HCT116 (cell line): ENCODE measurements at regions not wholly inside any gene's neighbourhood (a gene's known extent, or its start where the extent isn't known, plus 50 kb on each side); places are given as distances from the start of the nearest gene placed in this dataset.

Source experiments
- ATAC-seq: fragments of 200-7000 bp; cut with Tn5 transposase; 2 replicates; pipeline ENCODE4 v1.9.1; 2020; ENCODE audit warnings: mild to moderate bottlenecking, moderate library complexity
- BruUV-seq: library from RNA; stranded (reverse); fragments of 400-500 nt; replicated peaks from 2 replicates; lab custom pipeline; 2021; lab: Mats Ljungman, UMichigan
- CTCF ChIA-PET: fragments of 300-600 bp; sonication (Branson Sonifier 250); formaldehyde crosslinking; loops from one replicate; lab custom pipeline; 2021; ENCODE audit warnings: antibody characterized with exemption; lab: Charles Lee
- POLR2A ChIA-PET: fragments of 300-600, 350-600 bp; sonication (Branson Sonifier 250); formaldehyde crosslinking; loops from one replicate; lab custom pipeline; 2021; ENCODE audit warnings: antibody characterized with exemption; lab: Charles Lee
- RAD21 ChIA-PET, 2 experiments: fragments of 300-600 bp; sonication (Branson Sonifier 250); formaldehyde crosslinking; loops; one replicate each; lab custom pipeline; 2023; ENCODE audit warnings: low total read pairs in 2 of 2; ENCODE audit not compliant: uncharacterized antibody in 2 of 2, unreplicated experiment in 2 of 2, low non-redundant PET in 1 of 2; lab: Charles Lee
- DNase-seq: peaks from one replicate; pipeline ENCODE4 v3.0.0-alpha.2; 2010; ENCODE audit warnings: low read depth, low spot score
- H2AFZ ChIP-seq: fragments of 200-600 bp; shearing (Covaris generic), sonication (generic); 2 replicates; pipeline ENCODE4 v1.6.1; 2017; ENCODE audit warnings: low read depth, mixed run types, mixed read lengths, antibody characterized with exemption, low read length; ENCODE audit not compliant: poor library complexity, severe bottlenecking
- H3K27ac ChIP-seq: 2 replicates; pipeline ENCODE4 v1.5.1; 2012; ENCODE audit warnings: low read depth, low read length
- H3K27me3 ChIP-seq: fragments of 200-600 bp; sonication (generic); 2 replicates; pipeline ENCODE4 v1.6.1; 2016; ENCODE audit warnings: mixed run types, low read length, mixed read lengths; ENCODE audit not compliant: insufficient read depth
- H3K36me3 ChIP-seq, 2 experiments: fragments of 200-500 bp in 1 of 2; fragments of 200-600 bp in 1 of 2; sonication (Bioruptor generic) in 1 of 2; sonication (generic) in 1 of 2; 2 replicates each; pipeline versions ENCODE4 v1.5.1 to v1.6.1; 2014 to 2016; ENCODE audit warnings: low read length in 2 of 2, inconsistent platforms in 1 of 2, mixed read lengths in 1 of 2, mixed run types in 1 of 2; ENCODE audit not compliant: insufficient read depth in 2 of 2, control insufficient read depth in 1 of 2
- H3K4me1 ChIP-seq, 2 experiments: fragments of 200-600 bp in 1 of 2; sonication (generic) in 1 of 2; 2 replicates each; pipeline versions ENCODE4 v1.5.1 to v1.6.1; 2012 to 2017; ENCODE audit warnings: low read length in 2 of 2, inconsistent platforms in 1 of 2, mild to moderate bottlenecking in 1 of 2, mixed read lengths in 1 of 2, mixed run types in 1 of 2, moderate library complexity in 1 of 2; ENCODE audit not compliant: insufficient read depth in 2 of 2, control insufficient read depth in 1 of 2
- H3K4me2 ChIP-seq: fragments of 200-600 bp; sonication (generic); 2 replicates; pipeline ENCODE4 v1.6.1; 2017; ENCODE audit warnings: mixed run types, low read length, mixed read lengths
- H3K4me3 ChIP-seq, 2 experiments: fragments of 200-600 bp in 1 of 2; sonication (generic) in 1 of 2; replicated peaks in 1 of 2; 2 replicates each; pipeline ENCODE4 v1.5.1; 2011 to 2016; ENCODE audit warnings: low read length in 2 of 2, control low read depth in 1 of 2, low read depth in 1 of 2, mild to moderate bottlenecking in 1 of 2, mixed read lengths in 1 of 2, mixed run types in 1 of 2
- H3K79me2 ChIP-seq: fragments of 200-600 bp; sonication (generic); 2 replicates; pipeline ENCODE4 v1.6.1; 2017; ENCODE audit warnings: mild to moderate bottlenecking, mixed run types, low read length, moderate library complexity, mixed read lengths; ENCODE audit not compliant: insufficient read depth
- H3K9ac ChIP-seq: fragments of 200-600 bp; sonication (generic); 2 replicates; pipeline ENCODE4 v1.6.1; 2016; ENCODE audit warnings: low read length, mixed read lengths
- H3K9me2 ChIP-seq: fragments of 200-600 bp; sonication (generic), shearing (Covaris generic); 2 replicates; pipeline ENCODE4 v1.6.1; 2017; ENCODE audit warnings: mixed run types, mild to moderate bottlenecking, moderate library complexity; ENCODE audit not compliant: insufficient read depth
- H3K9me3 ChIP-seq, 2 experiments: fragments of 200-500 bp in 1 of 2; fragments of 200-600 bp in 1 of 2; sonication (Bioruptor generic) in 1 of 2; sonication (generic) in 1 of 2; 2 replicates each; pipeline ENCODE4 v1.6.1; 2014 to 2017; ENCODE audit warnings: low read length in 2 of 2, mixed read lengths in 2 of 2, inconsistent platforms in 1 of 2, low read depth in 1 of 2, mild to moderate bottlenecking in 1 of 2, mixed run types in 1 of 2, moderate library complexity in 1 of 2; ENCODE audit not compliant: control insufficient read depth in 1 of 2, insufficient read depth in 1 of 2
- H4K20me1 ChIP-seq: fragments of 200-600 bp; sonication (generic), shearing (Covaris generic); 2 replicates; pipeline ENCODE4 v1.6.1; 2017; ENCODE audit warnings: mixed run types, mild to moderate bottlenecking, moderate library complexity; ENCODE audit not compliant: insufficient read depth
- CBX3 ChIP-seq: IDR thresholded peaks from 2 replicates; pipeline ENCODE4 v1.6.1; 2012; ENCODE audit warnings: low read depth
- EZH2phosphoT487 ChIP-seq: fragments of 200-600 bp; IDR thresholded peaks from 2 replicates; pipeline ENCODE4 v1.6.1; 2018; ENCODE audit warnings: antibody characterized with exemption, borderline replicate concordance
- POLR2A ChIP-seq: IDR thresholded peaks from 2 replicates; pipeline ENCODE4 v1.7.0; 2011; ENCODE audit warnings: borderline replicate concordance; ENCODE audit not compliant: insufficient read depth, insufficient read length; ENCODE audit errors: extremely low read depth
- POLR2AphosphoS5 ChIP-seq: IDR thresholded peaks from 2 replicates; pipeline ENCODE4 v1.6.1; 2011; ENCODE audit warnings: mild to moderate bottlenecking, low read depth, low read length, moderate library complexity
- RAD21 ChIP-seq: IDR thresholded peaks from 2 replicates; pipeline ENCODE4 v1.6.1; 2012; ENCODE audit warnings: low read depth, mild to moderate bottlenecking
- SIN3A ChIP-seq: IDR thresholded peaks from 2 replicates; pipeline ENCODE4 v1.6.1; 2012; ENCODE audit warnings: low read depth
- SP1 ChIP-seq: IDR thresholded peaks from 2 replicates; pipeline ENCODE4 v1.6.1; 2012; ENCODE audit warnings: low read depth
- YY1 ChIP-seq: IDR thresholded peaks from 2 replicates; pipeline ENCODE4 v1.6.1; 2011; ENCODE audit warnings: low read length, low read depth, moderate library complexity, mild to moderate bottlenecking; ENCODE audit not compliant: insufficient replicate concordance; ENCODE audit errors: extremely low read depth
- ZFX ChIP-seq: fragments of 450-650 bp; IDR thresholded peaks from 2 replicates; pipeline ENCODE4 v1.6.1; 2017
- ZNF274 ChIP-seq: fragments of 200-500 bp; sonication (Bioruptor generic); IDR thresholded peaks from 2 replicates; pipeline ENCODE4 v1.6.1; 2014; ENCODE audit warnings: mild to moderate bottlenecking, low read depth, low read length, inconsistent platforms
- intact Hi-C: fragments of 100-400 bp; cut with micrococcal nuclease; formaldehyde crosslinking; loops from 2 replicates; pipeline ENCODE4 v1.10.0; 2022
- TF ChIP-seq, protein P1 (sequence below): IDR thresholded peaks from 2 replicates; pipeline ENCODE4 v1.6.1; 2012
- TF ChIP-seq, protein P2 (sequence below): IDR thresholded peaks from 2 replicates; pipeline ENCODE4 v1.6.1; 2012
- TF ChIP-seq, protein P3 (sequence below): IDR thresholded peaks from 2 replicates; pipeline ENCODE4 v1.6.1; 2012; ENCODE audit warnings: low read depth

DNA sequence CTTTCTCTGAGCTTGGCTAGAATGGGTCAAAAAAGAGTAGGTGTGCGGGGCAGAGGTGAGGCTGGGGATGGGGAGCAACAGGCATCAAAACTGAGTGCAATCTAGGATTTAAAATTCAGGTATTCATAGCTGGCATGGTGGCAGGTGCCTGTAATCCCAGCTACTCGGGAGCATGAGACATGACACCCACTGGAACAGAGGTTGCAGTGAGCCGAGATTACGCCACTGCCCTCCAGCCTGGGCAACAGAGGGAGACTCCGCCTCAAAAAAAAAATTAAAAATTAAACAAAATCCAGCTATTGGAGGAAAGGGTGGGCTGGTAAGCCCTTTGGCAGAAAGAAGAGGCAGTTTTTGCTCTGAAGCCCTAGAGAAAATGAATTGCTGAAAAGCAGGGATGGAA is 485.8 kb upstream of the PROK2 start:
- Histone ChIP-seq H3K4me3 (no peak overlapping the region), H3K4me2 (no peak overlapping the region), H3K4me1 (peaks cover 5 to 10% of the 10 kb centered on the region in 2 experiments; a peak in 3 of 4 replicates), H4K20me1 (no peaks in the 10 kb centered on the region), H2AFZ (no peak overlapping the region), H3K27me3 (peaks cover 5% of the 10 kb centered on the region; the same call in 1 of the 2 replicates), H3K27ac (no peak overlapping the region), H3K79me2 (no peaks in the 10 kb centered on the region), H3K36me3 (no peaks in the 10 kb centered on the region), H3K9me3 (no peaks in the 10 kb centered on the region), H3K9me2 (no peaks in the 10 kb centered on the region), H3K9ac (no peak overlapping the region)
- no TSS peak for BruUV-seq
- intact Hi-C loops, result no loop called here
- POLR2A ChIA-PET, result no interaction called here
- TF ChIP-seq RAD21 (no peak), ZNF274 (no peak), SP1 (no peak), POLR2AphosphoS5 (no peak), SIN3A (no peak), EZH2phosphoT487 (no peak), POLR2A (no peak), YY1 (no peak), ZFX (no peak), CBX3 (no peak)
- TF ChIP-seq, protein P1, sequence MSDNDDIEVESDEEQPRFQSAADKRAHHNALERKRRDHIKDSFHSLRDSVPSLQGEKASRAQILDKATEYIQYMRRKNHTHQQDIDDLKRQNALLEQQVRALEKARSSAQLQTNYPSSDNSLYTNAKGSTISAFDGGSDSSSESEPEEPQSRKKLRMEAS, result no peak
- TF ChIP-seq, protein P2, sequence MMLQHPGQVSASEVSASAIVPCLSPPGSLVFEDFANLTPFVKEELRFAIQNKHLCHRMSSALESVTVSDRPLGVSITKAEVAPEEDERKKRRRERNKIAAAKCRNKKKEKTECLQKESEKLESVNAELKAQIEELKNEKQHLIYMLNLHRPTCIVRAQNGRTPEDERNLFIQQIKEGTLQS, result no peak
- TF ChIP-seq, protein P3, sequence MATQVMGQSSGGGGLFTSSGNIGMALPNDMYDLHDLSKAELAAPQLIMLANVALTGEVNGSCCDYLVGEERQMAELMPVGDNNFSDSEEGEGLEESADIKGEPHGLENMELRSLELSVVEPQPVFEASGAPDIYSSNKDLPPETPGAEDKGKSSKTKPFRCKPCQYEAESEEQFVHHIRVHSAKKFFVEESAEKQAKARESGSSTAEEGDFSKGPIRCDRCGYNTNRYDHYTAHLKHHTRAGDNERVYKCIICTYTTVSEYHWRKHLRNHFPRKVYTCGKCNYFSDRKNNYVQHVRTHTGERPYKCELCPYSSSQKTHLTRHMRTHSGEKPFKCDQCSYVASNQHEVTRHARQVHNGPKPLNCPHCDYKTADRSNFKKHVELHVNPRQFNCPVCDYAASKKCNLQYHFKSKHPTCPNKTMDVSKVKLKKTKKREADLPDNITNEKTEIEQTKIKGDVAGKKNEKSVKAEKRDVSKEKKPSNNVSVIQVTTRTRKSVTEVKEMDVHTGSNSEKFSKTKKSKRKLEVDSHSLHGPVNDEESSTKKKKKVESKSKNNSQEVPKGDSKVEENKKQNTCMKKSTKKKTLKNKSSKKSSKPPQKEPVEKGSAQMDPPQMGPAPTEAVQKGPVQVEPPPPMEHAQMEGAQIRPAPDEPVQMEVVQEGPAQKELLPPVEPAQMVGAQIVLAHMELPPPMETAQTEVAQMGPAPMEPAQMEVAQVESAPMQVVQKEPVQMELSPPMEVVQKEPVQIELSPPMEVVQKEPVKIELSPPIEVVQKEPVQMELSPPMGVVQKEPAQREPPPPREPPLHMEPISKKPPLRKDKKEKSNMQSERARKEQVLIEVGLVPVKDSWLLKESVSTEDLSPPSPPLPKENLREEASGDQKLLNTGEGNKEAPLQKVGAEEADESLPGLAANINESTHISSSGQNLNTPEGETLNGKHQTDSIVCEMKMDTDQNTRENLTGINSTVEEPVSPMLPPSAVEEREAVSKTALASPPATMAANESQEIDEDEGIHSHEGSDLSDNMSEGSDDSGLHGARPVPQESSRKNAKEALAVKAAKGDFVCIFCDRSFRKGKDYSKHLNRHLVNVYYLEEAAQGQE, result no peak
- no peak for DNase-seq
- no peak for ATAC-seq
- RAD21 ChIA-PET, result interaction anchor here in 1 of 2 experiments (0.9 kb wide), 1 partner anchor 15 kb away, joined by 3 read pairs; no protein-coding TSS in a partner anchor
- CTCF ChIA-PET, result interaction anchor here (1.7 kb wide), 1 partner anchor 552 kb away, joined by 5 read pairs; no protein-coding TSS in a partner anchor
